Ureter (tissue), 1 donor: ENCODE measurements at regions not wholly inside any gene's neighbourhood (a gene's known extent, or its start where the extent isn't known, plus 50 kb on each side); places are given as distances from the start of the nearest gene placed in this dataset.
"Not testable (repeated sequence)": the region's sequence is repeated elsewhere in the genome, so short reads cannot be mapped to it uniquely, and the experiment has no call there.

ENCODE experiments used
- DNase-seq: peaks from one replicate; pipeline ENCODE4 v3.0.0-alpha.2; 2020; ENCODE audit warnings: low spot score
- donor health status: DM: yes; HTN: yes; CAD: no.

GRCh38 chr5:147081311-147081764 is 153.5 kb upstream of the STK32A start:
- DNase-seq = no peak

- no peak for DNase-seq
These were observed 150.1 kb upstream of the STK32A start for GRCh38 chr5:147084702-147085101.

DNA sequence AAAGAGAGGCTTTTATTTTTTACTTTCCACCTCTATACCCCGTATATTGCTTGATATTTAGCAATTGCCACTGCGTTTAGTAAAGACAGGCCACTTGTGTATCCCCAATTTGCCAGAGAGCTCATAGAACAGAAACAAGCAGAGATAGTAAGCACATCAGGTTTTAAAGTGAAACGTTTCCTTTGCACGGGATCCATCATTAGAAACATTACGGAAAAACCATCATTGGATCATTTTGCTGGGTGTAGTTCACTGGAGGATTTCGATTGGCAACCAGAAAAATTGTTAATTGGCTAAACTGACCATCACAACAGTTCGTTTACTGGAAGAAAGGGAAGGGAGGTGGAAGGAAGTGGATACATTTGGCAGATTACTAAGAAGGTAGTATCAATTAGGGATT is 149.4 kb upstream of the STK32A start:
- no peak for DNase-seq

DNA sequence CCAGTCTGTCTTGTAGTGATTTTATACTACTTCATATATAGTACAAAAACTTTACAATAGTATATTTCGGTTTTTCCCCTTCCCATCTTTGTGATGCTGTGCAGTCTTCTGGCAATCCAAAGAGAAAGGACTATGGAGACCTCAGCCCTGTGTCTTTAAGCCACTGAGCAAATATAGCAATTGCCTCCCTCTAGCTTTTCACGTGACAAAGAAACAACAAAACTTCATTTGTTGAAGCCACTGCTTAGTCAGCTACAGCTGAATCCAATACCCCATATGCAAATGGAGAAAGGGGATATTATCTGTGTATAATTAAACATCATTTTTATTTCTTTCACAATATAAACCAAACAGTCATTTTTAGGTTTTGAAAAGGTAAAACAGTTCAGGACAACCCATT is 142.8 kb upstream of the STK32A start:
- DNase-seq = no peak

GRCh38 chr5:147093138-147093537 is 141.7 kb upstream of the STK32A start:
- DNase-seq = no peak

DNA sequence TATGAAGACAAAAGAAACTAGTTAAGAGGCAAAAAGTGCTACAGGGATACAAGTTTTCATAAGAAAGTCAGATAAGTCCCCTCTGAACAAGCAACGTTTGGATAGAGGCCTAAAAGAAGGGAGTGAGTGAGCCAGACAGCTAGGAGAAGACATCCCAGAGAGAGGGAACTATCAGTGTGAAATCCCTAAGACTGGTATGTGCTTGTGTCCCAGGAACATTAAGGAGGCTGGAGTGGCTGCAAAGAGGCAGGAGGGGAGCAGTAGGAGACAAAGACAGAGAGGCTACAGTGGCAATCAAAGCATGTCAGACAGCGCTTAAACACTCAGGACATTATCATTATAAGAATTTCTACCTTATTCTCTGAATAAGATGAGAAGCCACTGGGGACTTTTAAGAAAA is 139.1 kb upstream of the STK32A start:
- DNase-seq = no peak

DNA sequence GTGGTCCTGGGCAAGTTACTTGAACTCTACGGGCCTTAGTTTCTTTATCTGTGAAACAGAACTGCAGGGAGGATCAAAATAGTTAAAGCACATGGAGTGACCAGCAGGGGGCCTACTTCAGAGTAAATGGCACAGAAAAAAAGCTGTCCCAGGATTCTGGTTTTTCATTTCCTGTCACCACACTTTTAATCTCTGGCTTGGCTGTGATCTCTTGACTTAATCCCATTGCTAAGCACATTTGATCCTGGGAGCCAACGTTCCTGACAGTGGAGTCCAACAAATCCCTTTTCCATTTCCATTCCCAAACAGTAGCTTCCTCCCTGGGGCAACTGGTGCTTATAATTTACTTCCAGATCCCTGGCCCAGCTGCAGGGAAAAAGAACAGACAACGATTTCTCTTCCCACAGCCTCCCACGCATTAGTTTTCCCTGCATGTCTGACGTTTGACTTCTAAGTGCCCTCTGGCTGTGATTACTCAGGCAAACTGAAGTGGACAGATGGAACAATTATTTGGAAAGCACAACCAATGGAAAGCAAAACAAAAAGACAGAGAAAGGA is 136.5 kb upstream of the STK32A start:
- no peak for DNase-seq

- DNase-seq = no peak
These were observed 133.0 kb upstream of the STK32A start for GRCh38 chr5:147101659-147102369.

DNA sequence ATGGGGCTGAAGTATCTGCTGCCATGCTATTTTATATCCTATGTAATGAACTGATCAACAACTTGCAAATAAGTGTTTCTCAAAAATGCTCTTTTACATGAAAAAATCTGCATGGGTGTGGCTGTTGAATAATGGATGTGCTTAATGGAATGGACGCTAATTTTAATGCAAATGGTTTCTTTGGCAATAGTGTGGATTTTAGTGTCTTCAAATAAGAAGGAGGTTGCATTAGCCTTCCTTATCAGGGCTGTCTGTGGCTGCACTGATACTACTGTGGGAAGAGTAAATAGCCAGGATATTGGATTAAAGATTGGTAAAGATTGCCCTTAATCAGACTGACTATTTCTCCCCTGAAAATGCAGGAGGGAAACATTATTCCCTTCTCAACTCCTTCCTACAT is 121.9 kb upstream of the STK32A start:
- DNase-seq = no peak

GRCh38 chr5:147113967-147114366 is 120.9 kb upstream of the STK32A start:
- DNase-seq = no peak

DNA sequence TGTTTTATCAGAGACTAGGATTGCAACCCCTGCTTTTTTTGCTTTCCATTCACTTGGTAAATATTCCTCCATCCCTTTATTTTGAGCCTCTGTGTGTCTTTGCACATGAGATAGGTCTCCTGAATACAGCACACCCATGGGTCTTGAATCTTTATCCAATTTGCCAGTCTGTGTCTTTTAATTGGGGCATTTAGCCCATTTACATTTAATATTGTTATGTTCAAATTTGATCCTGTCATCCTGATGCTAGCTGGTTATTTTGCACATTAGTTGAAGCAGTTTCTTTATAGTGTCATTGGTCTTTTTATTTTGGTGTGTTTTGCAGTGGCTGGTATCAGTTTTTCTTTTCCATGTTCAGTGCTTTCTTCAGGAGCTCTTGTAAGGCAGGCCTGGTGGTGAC is 95.1 kb upstream of the STK32A start:
- not testable (repeated sequence) for DNase-seq

DNA sequence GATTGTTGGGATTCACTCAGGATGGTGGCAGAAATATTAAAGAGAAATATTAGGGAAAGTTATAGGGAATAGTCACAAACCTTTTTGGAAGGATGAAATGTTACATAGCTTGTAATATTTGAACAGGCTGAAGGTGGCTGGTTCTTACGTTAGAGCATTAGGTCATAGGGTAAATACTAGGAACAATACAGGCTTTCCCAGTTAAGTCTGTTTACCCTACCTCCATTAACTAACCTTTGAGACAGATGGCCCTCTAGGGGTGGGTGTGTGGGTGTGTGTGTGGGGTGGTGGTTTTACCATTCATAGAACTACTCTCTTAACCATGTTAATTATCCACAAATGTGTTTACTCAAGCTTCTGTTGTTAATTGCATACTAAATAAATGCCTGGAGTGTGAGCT is 94.3 kb upstream of the STK32A start:
- no peak for DNase-seq

- not testable (repeated sequence) for DNase-seq
These were observed 93.2 kb upstream of the STK32A start for GRCh38 chr5:147141580-147141979.

DNA sequence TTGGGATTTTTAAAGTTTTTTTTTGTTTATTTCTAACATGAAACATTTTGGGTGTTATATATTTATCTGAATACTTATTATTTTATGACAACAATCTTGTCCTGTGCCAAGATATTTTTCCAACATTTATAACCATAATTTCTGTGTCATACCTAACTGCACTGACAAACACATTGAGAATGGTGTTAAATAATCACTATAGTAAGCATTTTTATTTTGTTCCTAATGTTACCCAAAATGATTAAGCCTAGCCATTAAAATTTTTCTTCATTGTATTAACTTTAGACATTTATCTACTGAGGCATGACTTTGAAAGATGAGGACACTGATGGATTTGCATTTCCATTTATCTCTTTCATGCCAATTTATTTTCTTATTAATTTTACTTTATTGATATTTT is 91.6 kb upstream of the STK32A start:
- DNase-seq = no peak

GRCh38 chr5:147145328-147145727 is 89.5 kb upstream of the STK32A start:
- no peak for DNase-seq

- no peak for DNase-seq
These were observed 86.1 kb upstream of the STK32A start for GRCh38 chr5:147148715-147149114.

DNA sequence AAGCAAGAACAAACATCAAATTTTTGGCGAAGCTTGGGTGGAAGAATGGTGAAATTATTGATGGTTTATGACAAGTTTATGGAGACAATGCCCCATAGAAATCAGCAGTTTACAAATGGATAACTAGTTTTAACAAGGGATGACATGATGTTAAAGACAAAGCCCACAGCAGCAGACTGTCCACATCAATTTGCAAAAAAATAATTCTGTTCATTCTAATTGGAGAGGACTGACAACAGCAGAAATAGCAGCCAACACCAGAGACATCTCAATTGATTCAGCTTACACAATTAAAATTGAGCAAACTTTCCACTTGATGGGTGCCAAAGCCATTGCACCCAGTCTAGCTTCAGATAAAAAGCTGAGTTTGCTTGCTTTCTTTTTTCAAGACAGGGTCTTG is 82.7 kb upstream of the STK32A start:
- DNase-seq = no peak

DNA sequence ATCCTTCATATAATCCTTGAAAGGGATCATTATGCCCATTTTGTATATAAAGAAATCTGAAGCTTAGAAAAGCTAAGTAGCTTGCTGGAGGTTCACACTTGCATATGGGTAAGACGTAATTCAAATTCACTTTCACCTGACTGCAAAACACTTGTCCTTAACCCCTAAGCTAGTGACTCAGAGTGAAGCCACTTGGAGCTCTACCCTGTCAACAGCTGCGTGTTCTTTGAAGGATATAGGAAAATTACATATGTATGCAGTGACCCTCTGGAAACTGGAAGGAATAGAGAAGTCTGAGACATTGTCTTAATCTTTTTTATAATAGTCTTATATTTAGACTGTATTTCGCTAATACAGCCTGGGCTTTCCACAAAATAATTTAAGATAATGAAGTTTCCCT is 80.0 kb upstream of the STK32A start:
- no peak for DNase-seq

DNA sequence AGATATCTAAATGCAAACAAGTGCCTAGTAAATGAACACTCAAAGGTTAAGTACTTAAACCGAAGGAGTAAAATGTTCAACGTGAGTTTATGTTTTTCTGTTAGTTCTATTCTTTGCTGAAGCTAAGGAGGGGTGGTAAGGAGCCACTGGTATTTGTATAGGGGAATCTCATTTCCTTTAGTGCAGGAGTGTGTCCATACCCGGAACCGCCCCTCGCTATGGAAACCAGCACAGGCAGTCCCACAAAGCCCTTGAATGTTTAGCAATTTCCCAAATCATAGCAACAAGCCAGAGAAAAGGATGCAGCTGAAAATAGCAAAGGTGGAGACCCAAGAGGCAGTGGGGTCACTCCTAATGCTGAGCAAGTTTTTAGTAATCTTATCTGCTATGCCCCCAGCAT is 78.8 kb upstream of the STK32A start:
- no peak for DNase-seq

- no peak for DNase-seq
These were observed 73.7 kb upstream of the STK32A start for GRCh38 chr5:147160902-147161700.

DNA sequence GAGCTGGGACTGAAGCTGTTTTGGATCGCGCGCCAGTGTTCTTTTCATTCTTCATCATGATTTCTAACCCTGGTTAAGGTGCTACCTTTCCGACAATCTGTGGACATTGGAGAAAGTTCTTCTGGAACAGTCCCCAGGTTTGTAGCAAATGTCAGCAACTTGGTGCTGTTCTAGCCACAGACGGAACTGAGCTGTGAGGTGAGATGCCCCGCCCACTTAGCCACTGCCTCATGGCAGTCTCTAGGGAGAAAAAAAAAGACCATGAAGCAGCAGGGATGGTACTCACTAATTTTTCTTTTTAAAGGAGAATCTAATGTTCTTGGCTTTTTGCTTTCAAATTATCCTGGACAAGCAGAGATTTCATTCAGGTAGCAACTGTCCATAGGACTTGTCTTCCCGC is 72.1 kb upstream of the STK32A start:
- DNase-seq = no peak

DNA sequence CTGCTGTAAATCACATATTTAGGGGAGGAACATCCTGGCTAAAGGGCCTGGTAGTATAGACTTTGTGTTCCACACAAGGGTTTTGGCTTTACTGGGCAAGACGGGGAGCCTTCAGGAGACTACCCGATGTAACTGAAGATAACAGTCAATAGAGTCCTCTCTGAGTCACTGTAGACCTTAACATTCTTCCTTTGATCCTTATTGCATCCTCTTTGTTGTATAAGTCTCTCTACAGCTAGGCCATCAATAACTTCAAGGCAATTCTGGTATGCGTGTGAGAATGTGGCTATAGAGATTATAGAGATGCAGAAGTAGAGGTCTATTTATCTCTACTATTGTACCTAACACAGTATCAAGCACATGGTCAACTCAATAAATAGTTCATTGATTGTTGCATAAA is 67.3 kb upstream of the STK32A start:
- DNase-seq = no peak
